ENCODE measurements at regions not wholly inside any gene's neighbourhood (a gene's known extent, or its start where the extent isn't known, plus 50 kb on each side); places are given as distances from the start of the nearest gene placed in this dataset.
A peak's percentile ranks its signal among the peaks of the same experiment; 100 is the strongest.

DNA sequence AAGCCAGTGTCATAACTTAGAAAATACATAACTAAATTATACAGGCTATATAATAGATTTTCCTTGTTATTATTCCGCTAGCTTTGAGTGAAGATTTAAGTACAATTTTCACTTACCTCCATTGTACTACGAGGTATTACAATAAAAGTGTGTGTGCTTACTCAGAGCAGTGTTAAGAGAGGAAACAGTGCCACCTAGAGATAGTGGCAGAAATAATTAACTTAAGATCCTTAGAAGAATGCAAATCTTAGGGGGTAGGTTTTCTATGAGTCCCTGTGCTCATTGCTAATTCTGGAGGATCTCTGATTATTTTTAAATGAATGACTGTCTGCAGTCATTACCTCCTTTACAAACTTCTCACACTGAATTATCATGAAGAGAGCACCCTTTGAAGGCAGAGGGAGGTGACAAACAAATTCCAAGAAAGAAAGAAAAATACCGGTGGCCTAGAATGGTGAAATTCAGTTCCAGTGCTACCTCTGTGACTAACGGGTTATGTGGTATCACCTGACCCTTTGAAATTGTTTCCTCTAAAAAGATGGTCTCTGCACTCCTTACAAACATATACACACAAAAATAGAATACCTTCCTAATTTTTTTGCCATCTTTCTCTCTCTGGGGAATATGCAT is 379.8 kb downstream of the TRIM36 start:
- H3K4me1 ChIP-seq (ENCODE audit: insufficient read depth, low read length) = no peaks in the 10 kb centered on the region
- DNase-seq (ENCODE audit: low read depth) (peak; percentile 0), FAIRE-seq (no peak)
- peaks cover under 1% of the 10 kb centered on the region for H3K9me3 ChIP-seq (ENCODE audit: insufficient read depth, low read depth, low read length)
- no peak overlapping the region for H3K27ac ChIP-seq (ENCODE audit: low read depth, low read length)
- H4K20me1 ChIP-seq (ENCODE audit: insufficient read depth, low read length) = no peaks in the 10 kb centered on the region
- Mint-ChIP-seq H3K36me3 (ENCODE audit: low read depth, unreplicated experiment) (no peaks in the 10 kb centered on the region), H3K27ac (ENCODE audit: unreplicated experiment) (no peak overlapping the region), H3K27me3 (ENCODE audit: low read depth, unreplicated experiment) (peaks cover 3% of the 10 kb centered on the region), H3K9me3 (ENCODE audit: unreplicated experiment) (no peaks in the 10 kb centered on the region), H3K4me3 (ENCODE audit: unreplicated experiment) (no peak overlapping the region), H3K4me1 (ENCODE audit: low read depth, unreplicated experiment) (no peaks in the 10 kb centered on the region)
- H3K27me3 ChIP-seq (ENCODE audit: insufficient read depth, low read length) = no peaks in the 10 kb centered on the region
- no peaks in the 10 kb centered on the region for H3K79me2 ChIP-seq (ENCODE audit: insufficient read depth, low read length)
- H2AFZ ChIP-seq (ENCODE audit: low read depth, low read length) = no peak overlapping the region
- H3K4me3 ChIP-seq (ENCODE audit: insufficient read depth, low read depth, low read length) = no peak overlapping the region
- no peak overlapping the region for H3K4me2 ChIP-seq (ENCODE audit: low read length)
- H3K36me3 ChIP-seq (ENCODE audit: insufficient read depth, low read length) = no peaks in the 10 kb centered on the region
- peak; percentile 11 for TF ChIP-seq CTCF (IDR thresholded peaks at IDR 0.05; ENCODE audit: insufficient read depth, low read depth, low read length)
- no peak for TF ChIP-seq EZH2 (IDR thresholded peaks at IDR 0.05; ENCODE audit: insufficient read depth, low read length)
- no peak overlapping the region for H3K9ac ChIP-seq (ENCODE audit: low read length)

GRCh38 chr5:114782869-114783268 is 386.8 kb downstream of the TRIM36 start:
- Histone ChIP-seq H4K20me1 (ENCODE audit: insufficient read depth, low read length) (no peaks in the 10 kb centered on the region), H3K4me3 (ENCODE audit: insufficient read depth, low read depth, low read length) (no peak overlapping the region), H3K27ac (ENCODE audit: low read depth, low read length) (no peak overlapping the region), H3K79me2 (ENCODE audit: insufficient read depth, low read length) (no peaks in the 10 kb centered on the region), H2AFZ (ENCODE audit: low read depth, low read length) (no peak overlapping the region), H3K9ac (ENCODE audit: low read length) (no peak overlapping the region), H3K9me3 (ENCODE audit: insufficient read depth, low read depth, low read length) (peaks cover 3% of the 10 kb centered on the region), H3K36me3 (ENCODE audit: insufficient read depth, low read length) (no peaks in the 10 kb centered on the region), H3K27me3 (ENCODE audit: insufficient read depth, low read length) (no peaks in the 10 kb centered on the region), H3K4me1 (ENCODE audit: insufficient read depth, low read length) (no peaks in the 10 kb centered on the region), H3K4me2 (ENCODE audit: low read length) (no peak overlapping the region)
- Mint-ChIP-seq H3K4me3 (ENCODE audit: unreplicated experiment) (no peak overlapping the region), H3K27me3 (ENCODE audit: low read depth, unreplicated experiment) (peaks cover 1% of the 10 kb centered on the region), H3K36me3 (ENCODE audit: low read depth, unreplicated experiment) (no peaks in the 10 kb centered on the region), H3K9me3 (ENCODE audit: unreplicated experiment) (no peaks in the 10 kb centered on the region), H3K27ac (ENCODE audit: unreplicated experiment) (no peak overlapping the region), H3K4me1 (ENCODE audit: low read depth, unreplicated experiment) (no peaks in the 10 kb centered on the region)
- DNase-seq (ENCODE audit: low read depth) (no peak), FAIRE-seq (no peak)
- no peak for TF ChIP-seq EZH2 (IDR thresholded peaks at IDR 0.05; ENCODE audit: insufficient read depth, low read length)
- no peak for TF ChIP-seq CTCF (IDR thresholded peaks at IDR 0.05; ENCODE audit: insufficient read depth, low read depth, low read length)

GRCh38 chr5:114782177-114782576 is 387.5 kb downstream of the TRIM36 start:
- Mint-ChIP-seq H3K27me3 (ENCODE audit: low read depth, unreplicated experiment) (no peaks in the 10 kb centered on the region), H3K36me3 (ENCODE audit: low read depth, unreplicated experiment) (no peaks in the 10 kb centered on the region), H3K9me3 (ENCODE audit: unreplicated experiment) (no peaks in the 10 kb centered on the region), H3K27ac (ENCODE audit: unreplicated experiment) (no peak overlapping the region), H3K4me3 (ENCODE audit: unreplicated experiment) (no peak overlapping the region), H3K4me1 (ENCODE audit: low read depth, unreplicated experiment) (no peaks in the 10 kb centered on the region)
- Histone ChIP-seq H3K27me3 (ENCODE audit: insufficient read depth, low read length) (no peaks in the 10 kb centered on the region), H3K9me3 (ENCODE audit: insufficient read depth, low read depth, low read length) (peaks cover 3% of the 10 kb centered on the region), H3K4me3 (ENCODE audit: insufficient read depth, low read depth, low read length) (no peak overlapping the region), H3K4me1 (ENCODE audit: insufficient read depth, low read length) (no peaks in the 10 kb centered on the region), H3K79me2 (ENCODE audit: insufficient read depth, low read length) (no peaks in the 10 kb centered on the region), H2AFZ (ENCODE audit: low read depth, low read length) (no peak overlapping the region), H3K9ac (ENCODE audit: low read length) (no peak overlapping the region), H3K4me2 (ENCODE audit: low read length) (no peak overlapping the region), H4K20me1 (ENCODE audit: insufficient read depth, low read length) (no peaks in the 10 kb centered on the region), H3K27ac (ENCODE audit: low read depth, low read length) (no peak overlapping the region), H3K36me3 (ENCODE audit: insufficient read depth, low read length) (no peaks in the 10 kb centered on the region)
- FAIRE-seq (no peak), DNase-seq (ENCODE audit: low read depth) (no peak)
- no peak for TF ChIP-seq EZH2 (IDR thresholded peaks at IDR 0.05; ENCODE audit: insufficient read depth, low read length)
- TF ChIP-seq CTCF (IDR thresholded peaks at IDR 0.05; ENCODE audit: insufficient read depth, low read depth, low read length) = no peak

Data from astrocyte (in vitro differentiated cells and primary cell).